H1 (cell line): ENCODE measurements at regions not wholly inside any gene's neighbourhood (a gene's known extent, or its start where the extent isn't known, plus 50 kb on each side); places are given as distances from the start of the nearest gene placed in this dataset.

ENCODE experiments used
- CTCF ChIA-PET: fragments of 300-600 bp; sonication (Branson Sonifier 250); formaldehyde crosslinking; loops from one replicate; lab custom pipeline; 2021; ENCODE audit not compliant: partially characterized antibody; lab: Charles Lee
- POLR2A ChIA-PET: fragments of 300-600 bp; sonication (Branson Sonifier 250); formaldehyde crosslinking; loops from one replicate; lab custom pipeline; 2021; ENCODE audit warnings: inconsistent platforms; ENCODE audit not compliant: partially characterized antibody; lab: Charles Lee
- DNase-seq, 2 experiments: peaks; one replicate each; pipeline versions ENCODE4 v3.0.0 to v3.0.0-alpha.2; 2010 to 2022; ENCODE audit warnings: low spot score in 2 of 2, low read depth in 1 of 2, mixed read lengths in 1 of 2
- FAIRE-seq: peaks from 2 replicates; lab custom pipeline; 2011; peaks lifted over from hg19 to GRCh38; lab: Jason Lieb, UNC
- H2AFZ ChIP-seq: 2 replicates; pipeline ENCODE4 v1.8.1; 2012; ENCODE audit warnings: low read length, inconsistent platforms
- H2AK5ac ChIP-seq: 2 replicates; pipeline ENCODE4 v1.6.1; 2013; ENCODE audit warnings: low read depth, low read length
- H2BK120ac ChIP-seq: replicated peaks from 2 replicates; pipeline ENCODE3; 2013; ENCODE audit warnings: low read depth, low read length, inconsistent platforms
- H2BK12ac ChIP-seq: 2 replicates; pipeline ENCODE4 v1.6.1; 2013; ENCODE audit warnings: low read depth, low read length
- H2BK15ac ChIP-seq: 2 replicates; pipeline ENCODE4 v1.6.1; 2013; ENCODE audit warnings: low read length
- H2BK20ac ChIP-seq: 2 replicates; pipeline ENCODE4 v1.6.1; 2013; ENCODE audit warnings: low read length
- H2BK5ac ChIP-seq: 2 replicates; pipeline ENCODE4 v1.6.1; 2013; ENCODE audit warnings: low read depth, low read length
- H3K14ac ChIP-seq: 2 replicates; pipeline ENCODE4 v1.6.1; 2013; ENCODE audit warnings: inconsistent platforms; ENCODE audit not compliant: insufficient read length
- H3K18ac ChIP-seq: 2 replicates; pipeline ENCODE4 v1.6.1; 2013; ENCODE audit warnings: low read length; ENCODE audit errors: extremely low read depth
- H3K23ac ChIP-seq: 2 replicates; pipeline ENCODE4 v1.6.1; 2013; ENCODE audit warnings: inconsistent platforms; ENCODE audit not compliant: insufficient read length
- H3K23me2 ChIP-seq: 2 replicates; pipeline ENCODE4 v1.6.1; 2013; ENCODE audit warnings: low read depth, low read length
- H3K27ac ChIP-seq: 2 replicates; pipeline ENCODE4 v1.6.1; 2011; ENCODE audit warnings: low read depth, low read length, inconsistent platforms
- H3K27me3 ChIP-seq, 4 experiments: replicated peaks in 1 of 4; 1 replicate in 1 of 4; 2 replicates in 3 of 4; pipeline versions ENCODE4 v1.6.1 to v1.8.1; 2011 to 2013; ENCODE audit warnings: low read length in 3 of 4, mild to moderate bottlenecking in 3 of 4, inconsistent platforms in 2 of 4, mixed read lengths in 2 of 4, moderate library complexity in 1 of 4; ENCODE audit not compliant: control insufficient read depth in 3 of 4, insufficient read depth in 3 of 4; ENCODE audit errors: extremely low read depth in 1 of 4
- H3K36me3 ChIP-seq, 4 experiments: 2 replicates each; pipeline versions ENCODE4 v1.6.1 to v1.8.1; 2011 to 2013; ENCODE audit warnings: mild to moderate bottlenecking in 4 of 4, low read length in 3 of 4, moderate library complexity in 2 of 4, control low read depth in 1 of 4, inconsistent platforms in 1 of 4; ENCODE audit not compliant: insufficient read depth in 4 of 4, control insufficient read depth in 2 of 4
- H3K4ac ChIP-seq: replicated peaks from 2 replicates; pipeline ENCODE3; 2013; ENCODE audit warnings: low read length, low read depth, mixed read lengths, inconsistent platforms; ENCODE audit not compliant: insufficient read length
- H3K4me1 ChIP-seq, 4 experiments: replicated peaks in 1 of 4; 1 replicate in 1 of 4; 2 replicates in 3 of 4; pipeline versions ENCODE4 v1.6.1 to v1.8.1; 2011 to 2013; ENCODE audit warnings: low read length in 3 of 4, inconsistent platforms in 2 of 4, mixed read lengths in 1 of 4; ENCODE audit not compliant: insufficient read depth in 4 of 4, control insufficient read depth in 3 of 4
- H3K4me2 ChIP-seq, 2 experiments: 2 replicates each; pipeline versions ENCODE4 v1.6.1 to v1.8.1; 2011 to 2013; ENCODE audit warnings: low read depth in 2 of 2, low read length in 2 of 2, control low read depth in 1 of 2, inconsistent platforms in 1 of 2, mild to moderate bottlenecking in 1 of 2; ENCODE audit not compliant: insufficient read depth in 1 of 2
- H3K4me3 ChIP-seq, 4 experiments: fragments of 200-600, 300-600 bp in 1 of 4; sonication (generic), shearing (Covaris generic), sonication (Bioruptor Twin) in 1 of 4; 2 replicates each; pipeline versions ENCODE4 v1.5.1 to v1.8.1; 2011 to 2016; ENCODE audit warnings: low read length in 4 of 4, low read depth in 3 of 4, control low read depth in 2 of 4, inconsistent platforms in 2 of 4, mild to moderate bottlenecking in 2 of 4, mixed read lengths in 1 of 4, moderate library complexity in 1 of 4; ENCODE audit not compliant: insufficient read depth in 2 of 4; ENCODE audit errors: extremely low read depth in 1 of 4
- H3K56ac ChIP-seq: replicated peaks from 2 replicates; pipeline ENCODE3; 2013; ENCODE audit warnings: low read depth, mild to moderate bottlenecking, mixed read lengths, low read length, inconsistent platforms; ENCODE audit not compliant: insufficient read length
- H3K79me1 ChIP-seq: 2 replicates; pipeline ENCODE4 v1.6.1; 2013; ENCODE audit warnings: low read depth, low read length, control low read depth
- H3K79me2 ChIP-seq, 2 experiments: 2 replicates each; pipeline versions ENCODE4 v1.6.1 to v1.8.1; 2012 to 2013; ENCODE audit warnings: low read length in 2 of 2, mild to moderate bottlenecking in 2 of 2, inconsistent platforms in 1 of 2; ENCODE audit not compliant: insufficient read depth in 2 of 2, control insufficient read depth in 1 of 2
- H3K9ac ChIP-seq, 4 experiments: replicated peaks in 1 of 4; 1 replicate in 1 of 4; 2 replicates in 3 of 4; pipeline versions ENCODE4 v1.6.1 to v1.8.1; 2011 to 2013; ENCODE audit warnings: low read depth in 3 of 4, low read length in 3 of 4, control low read depth in 2 of 4, mild to moderate bottlenecking in 2 of 4, moderate library complexity in 2 of 4, inconsistent platforms in 1 of 4; ENCODE audit errors: extremely low read depth in 1 of 4
- H3K9me3 ChIP-seq, 2 experiments: 2 replicates each; pipeline versions ENCODE4 v1.6.1 to v1.8.1; 2012 to 2013; ENCODE audit warnings: mild to moderate bottlenecking in 2 of 2, moderate library complexity in 2 of 2, control low read depth in 1 of 2, inconsistent platforms in 1 of 2, low read depth in 1 of 2, low read length in 1 of 2, mixed read lengths in 1 of 2; ENCODE audit not compliant: insufficient read depth in 2 of 2
- H4K20me1 ChIP-seq, 2 experiments: replicated peaks in 1 of 2; 2 replicates each; pipeline versions ENCODE3 to v1.8.1; 2011 to 2013; ENCODE audit warnings: inconsistent platforms in 2 of 2, low read length in 2 of 2, mild to moderate bottlenecking in 1 of 2; ENCODE audit not compliant: insufficient read depth in 2 of 2, control insufficient read depth in 1 of 2
- H4K5ac ChIP-seq: 2 replicates; pipeline ENCODE4 v1.6.1; 2013; ENCODE audit warnings: low read length, low read depth, mixed read lengths, inconsistent platforms; ENCODE audit not compliant: insufficient read length
- H4K8ac ChIP-seq: 2 replicates; pipeline ENCODE4 v1.8.0; 2013; ENCODE audit warnings: mild to moderate bottlenecking, moderate library complexity, low read length, inconsistent platforms; ENCODE audit not compliant: insufficient read depth; ENCODE audit errors: extremely low read depth
- H4K91ac ChIP-seq: replicated peaks from 2 replicates; pipeline ENCODE3; 2013; ENCODE audit warnings: low read length, mixed read lengths, inconsistent platforms; ENCODE audit not compliant: insufficient read length
- POLR2A ChIP-seq, 2 experiments: IDR thresholded peaks; 1 replicate in 1 of 2; 2 replicates in 1 of 2; pipeline ENCODE4 v1.6.1; 2011; ENCODE audit warnings: low read depth in 2 of 2, low read length in 2 of 2, mild to moderate bottlenecking in 2 of 2; ENCODE audit errors: control extremely low read depth in 1 of 2
- WGBS, 2 experiments: shearing (Covaris generic) in 1 of 2; methylation state at CpG; one replicate each; pipeline versions ENCODE4 v1.1.6 to v1.1.7; 2013 to 2015; ENCODE audit warnings: low lambda C conversion rate in 2 of 2, mixed read lengths in 2 of 2, inconsistent platforms in 1 of 2, low coverage in 1 of 2, missing lambda C conversion rate in 1 of 2; ENCODE audit not compliant: insufficient replicate concordance in 2 of 2, insufficient coverage in 1 of 2, insufficient read length in 1 of 2; ENCODE audit errors: extremely low coverage in 1 of 2, missing lambda C conversion rate in 1 of 2; 5-methylcytosine and 5-hydroxymethylcytosine counted together

- H4K20me1 ChIP-seq = no peaks in the 10 kb centered on the region
- no peak overlapping the region for H2AK5ac ChIP-seq
- no peaks in the 10 kb centered on the region for H3K9me3 ChIP-seq
- DNase-seq (no peak), FAIRE-seq (no peak)
- H3K56ac ChIP-seq = no peak overlapping the region
- 93% methylated on average over 5 of the region's 5 CpGs; no CpG with 5 or more reads in 1 of the 2 experiments for WGBS, 2 experiments
- peaks cover 0 to 1% (median 0%) of the 10 kb centered on the region in 4 experiments; a peak in 1 of 7 replicates for H3K27me3 ChIP-seq
- H2BK15ac ChIP-seq = no peak overlapping the region
- H2BK20ac ChIP-seq = no peak overlapping the region
- H4K8ac ChIP-seq = no peak overlapping the region
- no peak overlapping the region for H3K27ac ChIP-seq
- H4K5ac ChIP-seq = no peak overlapping the region
- H3K18ac ChIP-seq = no peak overlapping the region
- ChIA-PET CTCF (no interaction called here), POLR2A (no interaction called here)
- no peak overlapping the region for H3K14ac ChIP-seq
- no peak overlapping the region for H2BK120ac ChIP-seq
- H2BK5ac ChIP-seq = no peak overlapping the region
- no peak overlapping the region for H2BK12ac ChIP-seq
- 0 out of 7 replicates have a peak, but pooled peaks cover 0 to 4% (median 0%) of the 10 kb centered on the region in 4 experiments for H3K4me1 ChIP-seq
- no peak overlapping the region for H3K4ac ChIP-seq
- H4K91ac ChIP-seq = no peak overlapping the region
- H3K79me2 ChIP-seq = no peaks in the 10 kb centered on the region
- H3K4me3 ChIP-seq = no peak overlapping the region
- H2AFZ ChIP-seq = no peak overlapping the region
- H3K79me1 ChIP-seq = no peaks in the 10 kb centered on the region
- no peak overlapping the region for H3K9ac ChIP-seq
- no peak for TF ChIP-seq POLR2A (IDR thresholded peaks at IDR 0.05; ENCODE audit: control extremely low read depth in 1 of 2, low read depth in 2 of 2, low read length in 2 of 2)
- no peak overlapping the region for H3K23ac ChIP-seq
- no peaks in the 10 kb centered on the region for H3K36me3 ChIP-seq
- H3K4me2 ChIP-seq = no peak overlapping the region
- H3K23me2 ChIP-seq = no peaks in the 10 kb centered on the region
These were observed 1018.9 kb upstream of the ZEB2 start for GRCh38 chr2:145538661-145539350.
